ENCODE measurements at regions not wholly inside any gene's neighbourhood (a gene's known extent, or its start where the extent isn't known, plus 50 kb on each side); places are given as distances from the start of the nearest gene placed in this dataset.

DNA sequence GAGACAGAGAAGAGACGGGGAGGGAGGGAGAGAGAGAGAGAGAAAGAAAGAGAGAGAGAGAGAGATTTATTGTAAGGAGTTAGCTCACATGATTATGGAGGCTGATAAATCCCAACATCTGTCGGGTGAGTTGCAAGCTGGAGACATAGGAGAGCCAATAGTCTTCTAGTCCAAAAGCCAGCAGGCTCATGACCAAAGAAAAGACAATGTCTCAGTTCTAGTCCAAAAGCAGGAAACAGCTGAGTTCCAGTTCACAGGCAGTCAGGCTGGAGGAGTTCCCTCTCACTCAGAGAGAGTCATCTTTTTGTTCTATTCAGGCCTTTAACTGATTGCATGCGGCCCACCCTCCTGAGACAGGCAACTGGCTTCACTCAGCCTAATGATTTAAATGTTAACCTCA, 416.6 kb downstream of the PREX1 start:
- Histone ChIP-seq H3K27me3 (replicated peaks) (no peaks in the 10 kb centered on the region), H3K36me3 (replicated peaks) (no peaks in the 10 kb centered on the region), H3K4me3 (ENCODE audit: low read depth, low read length) (no peak overlapping the region), H3K27ac (no peak overlapping the region)
- DNase-seq: no peak
- in situ Hi-C loops (cut with HindIII; ENCODE audit: low pct_ligation_motif_present, low sequenced_read_pairs): no loop called here
- TF ChIP-seq, protein P1, sequence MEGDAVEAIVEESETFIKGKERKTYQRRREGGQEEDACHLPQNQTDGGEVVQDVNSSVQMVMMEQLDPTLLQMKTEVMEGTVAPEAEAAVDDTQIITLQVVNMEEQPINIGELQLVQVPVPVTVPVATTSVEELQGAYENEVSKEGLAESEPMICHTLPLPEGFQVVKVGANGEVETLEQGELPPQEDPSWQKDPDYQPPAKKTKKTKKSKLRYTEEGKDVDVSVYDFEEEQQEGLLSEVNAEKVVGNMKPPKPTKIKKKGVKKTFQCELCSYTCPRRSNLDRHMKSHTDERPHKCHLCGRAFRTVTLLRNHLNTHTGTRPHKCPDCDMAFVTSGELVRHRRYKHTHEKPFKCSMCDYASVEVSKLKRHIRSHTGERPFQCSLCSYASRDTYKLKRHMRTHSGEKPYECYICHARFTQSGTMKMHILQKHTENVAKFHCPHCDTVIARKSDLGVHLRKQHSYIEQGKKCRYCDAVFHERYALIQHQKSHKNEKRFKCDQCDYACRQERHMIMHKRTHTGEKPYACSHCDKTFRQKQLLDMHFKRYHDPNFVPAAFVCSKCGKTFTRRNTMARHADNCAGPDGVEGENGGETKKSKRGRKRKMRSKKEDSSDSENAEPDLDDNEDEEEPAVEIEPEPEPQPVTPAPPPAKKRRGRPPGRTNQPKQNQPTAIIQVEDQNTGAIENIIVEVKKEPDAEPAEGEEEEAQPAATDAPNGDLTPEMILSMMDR (IDR thresholded peaks at IDR 0.05; ENCODE audit: low read depth, low read length, missing control alignments): no peak

DNA sequence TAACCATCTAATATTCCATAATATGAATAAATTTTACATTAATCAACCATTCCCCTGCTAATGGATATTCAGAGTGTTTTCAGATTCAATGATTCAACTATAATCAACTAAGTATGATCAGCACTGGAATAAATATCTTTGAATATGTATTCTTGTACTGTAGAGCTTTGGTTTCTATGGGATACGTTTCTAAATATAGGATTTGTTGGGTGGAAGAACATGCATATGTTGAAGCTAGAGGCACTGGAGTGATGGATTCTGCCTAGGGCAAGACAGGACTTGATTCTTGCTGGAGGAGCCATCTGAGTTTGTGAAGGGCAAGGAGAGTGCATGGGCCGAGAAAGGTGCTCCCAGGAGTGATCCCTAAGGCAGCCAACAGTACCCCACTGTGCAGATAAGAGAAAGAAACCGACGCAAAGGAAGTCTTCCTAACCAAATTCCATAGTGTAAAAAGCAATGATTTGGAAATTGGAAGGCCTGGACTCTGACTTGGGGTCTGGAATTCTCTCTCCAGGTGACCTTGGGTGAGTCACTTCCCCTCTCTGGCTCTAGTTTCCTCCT, 418.7 kb downstream of the PREX1 start:
- H3K4me3 ChIP-seq (ENCODE audit: low read depth, low read length): no peak overlapping the region
- no peaks in the 10 kb centered on the region for H3K36me3 ChIP-seq (replicated peaks)
- in situ Hi-C loops (cut with HindIII; ENCODE audit: low pct_ligation_motif_present, low sequenced_read_pairs): no loop called here
- TF ChIP-seq, protein P1 (IDR thresholded peaks at IDR 0.05; ENCODE audit: low read depth, low read length, missing control alignments): no peak
- H3K27me3 ChIP-seq (replicated peaks): no peaks in the 10 kb centered on the region
- H3K27ac ChIP-seq: no peak overlapping the region
- no peak for DNase-seq

DNA sequence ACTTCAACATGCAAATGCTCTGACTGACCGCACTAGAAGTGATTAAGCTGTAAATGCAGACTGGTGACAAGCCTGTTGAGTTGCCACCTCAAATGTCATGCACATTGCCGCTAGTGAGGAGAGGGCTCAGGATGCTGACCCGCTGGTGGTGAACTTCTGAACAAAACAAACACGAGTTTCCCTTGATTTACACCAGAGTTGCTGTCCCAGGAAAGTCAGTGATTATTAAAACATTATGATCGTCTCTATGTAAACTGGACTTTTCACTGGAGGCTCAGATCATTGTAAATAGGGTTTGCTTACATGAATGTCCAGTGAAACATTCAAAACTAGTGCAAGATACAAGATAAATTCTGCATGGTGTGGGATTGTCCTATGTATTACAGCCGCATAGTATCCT, 420.1 kb downstream of the PREX1 start:
- in situ Hi-C loops (cut with HindIII; ENCODE audit: low pct_ligation_motif_present, low sequenced_read_pairs): no loop called here
- TF ChIP-seq, protein P1 (IDR thresholded peaks at IDR 0.05; ENCODE audit: low read depth, low read length, missing control alignments): no peak
- no peak overlapping the region for H3K4me3 ChIP-seq (ENCODE audit: low read depth, low read length)
- H3K27ac ChIP-seq: no peak overlapping the region
- DNase-seq: no peak
- no peaks in the 10 kb centered on the region for H3K27me3 ChIP-seq (replicated peaks)
- H3K36me3 ChIP-seq (replicated peaks): no peaks in the 10 kb centered on the region

DNA sequence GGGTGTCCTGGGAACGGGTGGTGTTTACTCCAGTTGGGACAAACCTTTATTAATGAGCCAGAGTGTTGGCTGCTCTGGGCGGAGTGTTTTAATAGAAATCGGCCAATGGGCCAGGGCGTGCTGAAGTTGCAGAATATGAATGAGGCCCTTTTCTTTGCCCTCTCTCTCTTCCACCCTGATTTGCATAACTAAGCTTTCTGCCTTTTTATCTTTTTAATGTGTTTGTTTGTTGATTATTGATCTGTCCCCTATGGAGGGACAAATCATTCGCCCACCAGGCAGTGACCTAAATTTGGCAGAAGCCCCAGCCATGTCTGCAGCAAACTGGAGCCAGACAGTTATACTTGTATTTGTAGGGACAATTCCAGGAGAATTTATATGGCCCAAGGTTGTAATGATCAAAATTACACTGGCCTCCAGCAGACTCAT, 420.9 kb downstream of the PREX1 start:
- Histone ChIP-seq H3K4me3 (ENCODE audit: low read depth, low read length) (no peak overlapping the region), H3K27ac (no peak overlapping the region), H3K36me3 (replicated peaks) (no peaks in the 10 kb centered on the region), H3K27me3 (replicated peaks) (peaks cover under 1% of the 10 kb centered on the region)
- TF ChIP-seq, protein P1 (IDR thresholded peaks at IDR 0.05; ENCODE audit: low read depth, low read length, missing control alignments): no peak
- in situ Hi-C loops (cut with HindIII; ENCODE audit: low pct_ligation_motif_present, low sequenced_read_pairs): no loop called here
- no peak for DNase-seq

DNA sequence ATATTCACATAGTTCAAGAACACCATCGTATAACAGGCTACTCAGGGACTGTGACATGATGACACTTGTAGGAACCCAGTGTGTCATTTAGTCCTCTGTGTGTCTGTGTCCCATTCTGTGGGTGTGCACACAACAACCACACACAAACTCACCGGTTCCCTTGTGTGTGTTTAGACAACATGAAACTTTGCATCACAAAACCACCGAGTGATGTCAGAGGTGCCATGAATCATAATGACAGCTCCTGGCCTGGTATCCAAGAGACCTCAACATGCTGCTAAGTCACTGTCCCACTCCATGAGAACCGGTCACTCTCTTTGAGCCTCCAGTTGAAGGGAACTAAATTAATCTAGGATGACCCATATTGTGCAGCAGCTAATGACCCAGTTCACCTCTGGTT, 421.3 kb downstream of the PREX1 start:
- TF ChIP-seq, protein P1 (IDR thresholded peaks at IDR 0.05; ENCODE audit: low read depth, low read length, missing control alignments): no peak
- no peaks in the 10 kb centered on the region for H3K36me3 ChIP-seq (replicated peaks)
- in situ Hi-C loops (cut with HindIII; ENCODE audit: low pct_ligation_motif_present, low sequenced_read_pairs): no loop called here
- DNase-seq: no peak
- peaks cover 2% of the 10 kb centered on the region for H3K27me3 ChIP-seq (replicated peaks)
- H3K27ac ChIP-seq: no peak overlapping the region
- no peak overlapping the region for H3K4me3 ChIP-seq (ENCODE audit: low read depth, low read length)

DNA sequence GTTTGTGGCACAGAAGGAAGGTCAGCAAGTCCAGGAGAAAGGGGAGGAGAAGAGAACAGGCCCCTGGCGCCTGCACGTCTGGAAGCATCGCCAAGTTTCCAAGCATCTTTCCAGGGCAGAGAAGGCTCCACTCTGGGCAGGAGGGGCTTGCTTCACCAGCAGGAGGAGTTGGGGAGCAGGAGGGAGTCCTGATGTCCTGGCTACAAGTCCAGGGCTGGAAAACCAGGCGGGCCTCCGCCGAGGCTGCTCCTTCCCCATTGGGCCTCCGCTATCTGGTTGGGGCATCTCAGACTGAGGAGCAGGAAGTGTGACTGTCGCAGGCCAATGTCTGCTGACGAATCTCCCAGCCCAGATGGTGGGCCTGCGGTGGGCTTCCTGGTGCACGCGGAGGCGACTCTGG, 421.9 kb downstream of the PREX1 start:
- Histone ChIP-seq H3K4me3 (ENCODE audit: low read depth, low read length) (no peak overlapping the region), H3K27me3 (replicated peaks) (peaks cover 2% of the 10 kb centered on the region), H3K27ac (no peak overlapping the region), H3K36me3 (replicated peaks) (no peaks in the 10 kb centered on the region)
- DNase-seq: no peak
- in situ Hi-C loops (cut with HindIII; ENCODE audit: low pct_ligation_motif_present, low sequenced_read_pairs): no loop called here
- TF ChIP-seq, protein P1 (IDR thresholded peaks at IDR 0.05; ENCODE audit: low read depth, low read length, missing control alignments): no peak

All from brain microvascular endothelial cell (primary cell).